Kidney epithelial cell (primary cell): ENCODE measurements at regions not wholly inside any gene's neighbourhood (a gene's known extent, or its start where the extent isn't known, plus 50 kb on each side); places are given as distances from the start of the nearest gene placed in this dataset.
"Not testable (repeated sequence)": the region's sequence is repeated elsewhere in the genome, so short reads cannot be mapped to it uniquely, and the experiment has no call there.

Source experiments
- DNase-seq: peaks from one replicate; pipeline ENCODE4 v3.0.0-alpha.2; 2010; ENCODE audit warnings: low read depth
- H3K27me3 ChIP-seq: 2 replicates; pipeline ENCODE4 v1.6.0; 2011; ENCODE audit warnings: low read length; ENCODE audit not compliant: control insufficient read depth, insufficient read depth
- H3K36me3 ChIP-seq: 2 replicates; pipeline ENCODE4 v1.5.1; 2011; ENCODE audit warnings: low read length; ENCODE audit not compliant: control insufficient read depth, insufficient read depth
- H3K4me3 ChIP-seq: 2 replicates; pipeline ENCODE4 v1.5.1; 2011; ENCODE audit warnings: low read depth, mild to moderate bottlenecking, control low read depth, low read length
- CTCF ChIP-seq: IDR thresholded peaks from 2 replicates; pipeline ENCODE4 v1.5.1; 2011; ENCODE audit warnings: mild to moderate bottlenecking, moderate library complexity, low read length, control low read depth, inconsistent platforms; ENCODE audit not compliant: insufficient read depth, poor library complexity, severe bottlenecking

- no peak overlapping the region for H3K4me3 ChIP-seq
- no peaks in the 10 kb centered on the region for H3K27me3 ChIP-seq
- DNase-seq = no peak
- no peak for TF ChIP-seq CTCF
- no peaks in the 10 kb centered on the region for H3K36me3 ChIP-seq
Observed at GRCh38 chr9:78143281-78144007, 92.4 kb upstream of the CEP78 start.

- not testable (repeated sequence) for H3K27me3 ChIP-seq, H3K4me3 ChIP-seq, DNase-seq, H3K36me3 ChIP-seq
Observed at GRCh38 chr9:78142264-78142663, 93.6 kb upstream of the CEP78 start.

- H3K27me3 ChIP-seq = no peaks in the 10 kb centered on the region
- no peak for DNase-seq
- H3K36me3 ChIP-seq = no peaks in the 10 kb centered on the region
- no peak overlapping the region for H3K4me3 ChIP-seq
- no peak for TF ChIP-seq CTCF
Observed at GRCh38 chr9:78133751-78134150, 102.1 kb upstream of the CEP78 start.

GRCh38 chr9:78132701-78133058 lies 101.1 kb upstream of the GNAQ start:
- no peak for TF ChIP-seq CTCF
- Histone ChIP-seq H3K4me3 (no peak overlapping the region), H3K36me3 (no peaks in the 10 kb centered on the region), H3K27me3 (no peaks in the 10 kb centered on the region)
- DNase-seq = no peak

GRCh38 chr9:78131969-78132700 lies 100.5 kb upstream of the GNAQ start:
- H3K36me3 ChIP-seq = no peaks in the 10 kb centered on the region
- DNase-seq = no peak
- no peak for TF ChIP-seq CTCF
- H3K4me3 ChIP-seq = no peak overlapping the region
- H3K27me3 ChIP-seq = no peaks in the 10 kb centered on the region

- TF ChIP-seq CTCF = no peak
- H3K27me3 ChIP-seq = no peaks in the 10 kb centered on the region
- no peak overlapping the region for H3K4me3 ChIP-seq
- DNase-seq = no peak
- no peaks in the 10 kb centered on the region for H3K36me3 ChIP-seq
Observed at GRCh38 chr9:78130853-78131252, 99.2 kb upstream of the GNAQ start.
